Stomach (tissue), 8 donors: ENCODE measurements at regions not wholly inside any gene's neighbourhood (a gene's known extent, or its start where the extent isn't known, plus 50 kb on each side); places are given as distances from the start of the nearest gene placed in this dataset.

ENCODE experiments used
- DNase-seq, 2 donors: peaks; one replicate each; pipeline versions ENCODE4 v3.0.0 to v3.0.0-alpha.2; 2013 to 2019
- H3K27ac ChIP-seq, 5 donors: fragments of 200-600 bp in 4 of 5; sonication (generic) in 4 of 5; one replicate each; pipeline ENCODE4 v1.5.1; 2013 to 2019; ENCODE audit warnings: mild to moderate bottlenecking in 1 of 5, moderate library complexity in 1 of 5
- H3K27me3 ChIP-seq, 3 donors: fragments of 200-600 bp; sonication (generic); one replicate each; pipeline ENCODE4 v1.5.1; 2017 to 2019; ENCODE audit warnings: mixed run types in 1 of 3
- H3K36me3 ChIP-seq, 4 donors: fragments of 200-600 bp; sonication (generic); 1 replicate in 3 of 4; 2 replicates in 1 of 4; pipeline ENCODE4 v1.5.1; 2016 to 2019
- H3K4me1 ChIP-seq, 4 donors: fragments of 200-600 bp; sonication (generic); one replicate each; pipeline ENCODE4 v1.5.1; 2016 to 2019
- H3K4me3 ChIP-seq, 4 donors: fragments of 200-600 bp; sonication (generic) in 3 of 4; one replicate each; pipeline ENCODE4 v1.5.1; 2016 to 2019; ENCODE audit warnings: mild to moderate bottlenecking in 1 of 4
- H3K9me3 ChIP-seq, 4 donors: fragments of 200-600 bp; sonication (generic); one replicate each; pipeline ENCODE4 v1.5.1; 2016 to 2019
- EP300 ChIP-seq: sonication (generic); formaldehyde crosslinking; IDR thresholded peaks from one replicate; pipeline ENCODE4 v1.6.1; 2017; ENCODE audit warnings: antibody characterized with exemption
- POLR2A ChIP-seq, 4 donors: fragments of 450-650 bp; IDR thresholded peaks; one replicate each; pipeline ENCODE4 v1.6.1; 2016; ENCODE audit warnings: antibody characterized with exemption in 4 of 4, control low read depth in 2 of 4, mild to moderate bottlenecking in 1 of 4, moderate library complexity in 1 of 4
- POLR2AphosphoS5 ChIP-seq, 3 donors: sonication (generic); formaldehyde crosslinking; IDR thresholded peaks; one replicate each; pipeline ENCODE4 v1.6.1; 2016; ENCODE audit warnings: antibody characterized with exemption in 3 of 3
- WGBS, 5 donors: extraction: QIAGEN DNeasy Blood & Tissue Kit in 3 of 5; methylation state at CpG; one replicate each; pipeline versions ENCODE4 v1.1.5 to v1.1.7; 2013 to 2018; 5-methylcytosine and 5-hydroxymethylcytosine counted together
- intact Hi-C: fragments of 100-400 bp; cut with DNase I; formaldehyde crosslinking; loops from one replicate; pipeline ENCODE4 v1.15.1; 2023; ENCODE audit warnings: low total_unique reads
- TF ChIP-seq, protein P1 (sequence below), 7 experiments: fragments of 450-650 bp in 4 of 7; fragments of 200-600 bp in 3 of 7; sonication (generic) in 3 of 7; IDR thresholded peaks; one replicate each; pipeline ENCODE4 v1.5.1; 2016 to 2019; ENCODE audit warnings: antibody characterized with exemption in 7 of 7, control low read depth in 2 of 7, mild to moderate bottlenecking in 1 of 7
- donor health status: healthy with polysubstance abuse.
- donor health status: Bipolar disorder and iron deficiency.
- donor health status: healthy.

DNA sequence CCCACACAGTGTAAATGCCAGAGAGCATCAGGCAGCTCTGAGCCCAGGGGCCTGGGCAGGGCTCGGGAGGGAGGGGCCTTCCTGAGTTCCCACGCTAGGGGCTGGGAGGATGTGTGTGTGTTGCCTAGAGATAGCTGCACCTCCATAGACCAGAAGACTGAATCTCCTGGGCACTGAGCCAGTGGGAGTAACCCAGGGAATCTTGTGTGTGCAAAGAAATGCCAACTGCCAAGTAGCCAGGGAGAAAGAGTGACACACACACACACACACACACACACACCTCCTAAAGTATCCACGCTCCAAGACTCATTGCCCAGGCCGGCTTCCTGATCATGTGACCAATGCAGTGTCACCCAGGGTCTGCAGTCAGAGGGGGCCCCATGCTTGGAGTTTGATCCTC, 166.2 kb upstream of the RPL38 start:
- H3K4me1 ChIP-seq, result no peaks in the 10 kb centered on the region
- peaks cover 0 to 45% (median 0%) of the 10 kb centered on the region in 3 donors for H3K27me3 ChIP-seq
- H3K36me3 ChIP-seq, result no peaks in the 10 kb centered on the region
- intact Hi-C loops, result no loop called here
- 6 to 20% (median 12%) methylated on average over 2 to 4 of the region's 4 CpGs for WGBS, 5 donors
- no peaks in the 10 kb centered on the region for H3K9me3 ChIP-seq
- no peak overlapping the region for H3K4me3 ChIP-seq
- TF ChIP-seq, protein P1, sequence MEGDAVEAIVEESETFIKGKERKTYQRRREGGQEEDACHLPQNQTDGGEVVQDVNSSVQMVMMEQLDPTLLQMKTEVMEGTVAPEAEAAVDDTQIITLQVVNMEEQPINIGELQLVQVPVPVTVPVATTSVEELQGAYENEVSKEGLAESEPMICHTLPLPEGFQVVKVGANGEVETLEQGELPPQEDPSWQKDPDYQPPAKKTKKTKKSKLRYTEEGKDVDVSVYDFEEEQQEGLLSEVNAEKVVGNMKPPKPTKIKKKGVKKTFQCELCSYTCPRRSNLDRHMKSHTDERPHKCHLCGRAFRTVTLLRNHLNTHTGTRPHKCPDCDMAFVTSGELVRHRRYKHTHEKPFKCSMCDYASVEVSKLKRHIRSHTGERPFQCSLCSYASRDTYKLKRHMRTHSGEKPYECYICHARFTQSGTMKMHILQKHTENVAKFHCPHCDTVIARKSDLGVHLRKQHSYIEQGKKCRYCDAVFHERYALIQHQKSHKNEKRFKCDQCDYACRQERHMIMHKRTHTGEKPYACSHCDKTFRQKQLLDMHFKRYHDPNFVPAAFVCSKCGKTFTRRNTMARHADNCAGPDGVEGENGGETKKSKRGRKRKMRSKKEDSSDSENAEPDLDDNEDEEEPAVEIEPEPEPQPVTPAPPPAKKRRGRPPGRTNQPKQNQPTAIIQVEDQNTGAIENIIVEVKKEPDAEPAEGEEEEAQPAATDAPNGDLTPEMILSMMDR (IDR thresholded peaks at IDR 0.05), result no peak
- TF ChIP-seq POLR2A (IDR thresholded peaks at IDR 0.05), result no peak
- no peak for TF ChIP-seq EP300
- no peak for TF ChIP-seq POLR2AphosphoS5 (IDR thresholded peaks at IDR 0.05)
- DNase-seq, result peak in 1 of 2 donors; percentile 78
- no peak overlapping the region for H3K27ac ChIP-seq

- H3K27ac ChIP-seq, result no peak overlapping the region
- TF ChIP-seq, protein P1 (IDR thresholded peaks at IDR 0.05), result no peak
- TF ChIP-seq POLR2A (IDR thresholded peaks at IDR 0.05) (no peak), POLR2AphosphoS5 (IDR thresholded peaks at IDR 0.05) (no peak), EP300 (no peak)
- H3K27me3 ChIP-seq, result peaks cover 0 to 22% (median 0%) of the 10 kb centered on the region in 3 donors
- H3K4me1 ChIP-seq, result peaks cover 0 to 3% (median 0%) of the 10 kb centered on the region in 4 donors
- DNase-seq, result no peak
- intact Hi-C loops, result no loop called here
- H3K36me3 ChIP-seq, result no peaks in the 10 kb centered on the region
- no peaks in the 10 kb centered on the region for H3K9me3 ChIP-seq
- WGBS, 5 donors, result 85 to 94% (median 86%) methylated on average over 6 to 9 of the region's 9 CpGs
- H3K4me3 ChIP-seq, result no peak overlapping the region
Measured at GRCh38 chr17:74040291-74040690, 163.2 kb upstream of the RPL38 start.

DNA sequence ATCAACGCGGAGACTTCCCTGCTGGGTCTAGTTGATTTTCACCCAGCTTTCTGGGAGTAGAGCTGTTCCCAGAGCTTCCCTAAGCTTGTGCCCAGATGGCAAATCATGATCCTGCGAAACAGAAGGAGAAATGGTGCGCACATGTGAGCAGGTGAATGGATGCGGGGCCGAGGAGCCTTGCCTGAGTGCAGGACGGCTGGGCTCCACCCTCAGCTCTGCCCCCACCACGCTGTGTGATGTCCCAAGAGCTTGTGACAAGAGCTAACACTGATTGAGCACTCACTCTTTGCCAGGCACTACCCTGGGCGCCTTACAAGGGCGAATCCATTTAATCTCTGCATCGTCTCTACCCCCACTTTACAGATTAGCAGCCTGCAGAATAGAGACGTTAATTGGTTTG, 162.7 kb upstream of the RPL38 start:
- Histone ChIP-seq H3K36me3 (no peaks in the 10 kb centered on the region), H3K27ac (no peak overlapping the region), H3K27me3 (peaks cover 0 to 20% (median 0%) of the 10 kb centered on the region in 3 donors), H3K9me3 (no peaks in the 10 kb centered on the region), H3K4me3 (no peak overlapping the region), H3K4me1 (peaks cover 0 to 3% (median 0%) of the 10 kb centered on the region in 4 donors)
- WGBS, 5 donors, result 79 to 89% (median 88%) methylated on average over 12 of the region's 12 CpGs
- DNase-seq, result no peak
- TF ChIP-seq POLR2A (IDR thresholded peaks at IDR 0.05), result no peak
- intact Hi-C loops, result no loop called here

DNA sequence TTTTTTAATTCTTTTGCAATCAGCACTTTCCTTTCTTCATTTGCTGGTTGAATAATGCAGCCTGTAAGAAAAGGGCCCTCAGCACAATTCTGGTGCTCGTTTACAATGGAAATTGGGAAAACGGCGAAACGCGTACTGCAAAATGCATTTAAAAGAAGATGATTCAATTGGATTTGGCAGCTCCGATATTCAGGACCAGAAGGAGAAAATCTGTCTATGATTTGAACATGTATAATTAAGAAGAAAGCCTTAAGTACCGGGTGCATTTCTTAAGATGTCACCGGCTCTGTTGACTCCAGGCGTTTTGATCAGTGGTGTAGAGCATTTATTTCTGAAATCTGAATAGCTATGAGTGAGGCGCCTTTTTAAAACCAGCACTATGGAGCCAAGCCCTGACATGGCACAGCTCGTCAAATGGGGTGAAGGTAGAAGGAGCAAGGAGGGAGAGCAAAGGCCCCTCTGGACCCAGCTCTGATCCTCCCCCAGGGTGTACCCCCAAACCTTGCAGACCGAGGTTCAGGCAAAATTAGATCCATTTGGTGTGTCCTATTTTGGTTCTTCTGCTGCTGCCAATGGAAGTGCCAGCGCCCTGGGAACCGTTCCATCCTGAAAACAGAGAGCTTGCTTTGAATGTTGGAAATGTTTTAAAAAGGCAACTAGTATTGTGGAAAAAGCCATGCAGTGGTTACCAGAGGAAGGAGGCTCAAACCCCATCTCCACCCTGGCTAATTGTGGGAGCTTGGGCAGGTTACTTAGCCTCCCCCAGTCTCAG, 161.4 kb upstream of the RPL38 start:
- no peak overlapping the region for H3K4me3 ChIP-seq
- H3K36me3 ChIP-seq, result no peaks in the 10 kb centered on the region
- H3K4me1 ChIP-seq, result peaks cover 0 to 3% (median 0%) of the 10 kb centered on the region in 4 donors
- intact Hi-C loops, result no loop called here
- no peak for TF ChIP-seq POLR2AphosphoS5 (IDR thresholded peaks at IDR 0.05)
- TF ChIP-seq EP300, result no peak
- no peak for TF ChIP-seq POLR2A (IDR thresholded peaks at IDR 0.05)
- TF ChIP-seq, protein P1 (IDR thresholded peaks at IDR 0.05), result no peak
- H3K27ac ChIP-seq, result no peak overlapping the region
- no peak for DNase-seq
- H3K9me3 ChIP-seq, result no peaks in the 10 kb centered on the region
- peaks cover 0 to 22% (median 0%) of the 10 kb centered on the region in 3 donors for H3K27me3 ChIP-seq
- 86 to 90% (median 89%) methylated on average over 14 of the region's 14 CpGs for WGBS, 5 donors
